Panc1 (cell line): ENCODE measurements at regions not wholly inside any gene's neighbourhood (a gene's known extent, or its start where the extent isn't known, plus 50 kb on each side); places are given as distances from the start of the nearest gene placed in this dataset.

ENCODE experiments used
- ATAC-seq: fragments of 200-7000 bp; cut with Tn5 transposase; 2 replicates; pipeline ENCODE4 v1.9.1; 2020; ENCODE audit warnings: mild to moderate bottlenecking, moderate library complexity
- BruUV-seq: library from RNA; stranded (reverse); fragments of 400-500 nt; replicated peaks from 2 replicates; lab custom pipeline; 2021; lab: Mats Ljungman, UMichigan
- CTCF ChIA-PET: fragments of 300-600 bp; sonication (Branson Sonifier 250); formaldehyde crosslinking; loops from one replicate; lab custom pipeline; 2022; ENCODE audit warnings: antibody characterized with exemption; lab: Charles Lee
- POLR2A ChIA-PET: fragments of 300-600 bp; sonication (Branson Sonifier 250); formaldehyde crosslinking; loops from one replicate; lab custom pipeline; 2022; ENCODE audit warnings: antibody characterized with exemption; lab: Charles Lee
- DNase-seq: peaks from one replicate; pipeline ENCODE4 v3.0.0-alpha.2; 2010; ENCODE audit warnings: low read depth, low spot score
- H3K27ac ChIP-seq: 2 replicates; pipeline ENCODE4 v1.5.1; 2011; ENCODE audit warnings: mild to moderate bottlenecking, low read length, inconsistent platforms
- H3K27me3 ChIP-seq: fragments of 200-500 bp; sonication (Bioruptor generic); 2 replicates; pipeline ENCODE4 v1.6.0; 2014; ENCODE audit warnings: low read length, inconsistent platforms; ENCODE audit not compliant: control insufficient read depth, insufficient read depth
- H3K36me3 ChIP-seq: fragments of 200-500 bp; sonication (Bioruptor generic); 2 replicates; pipeline ENCODE4 v1.5.1; 2014; ENCODE audit warnings: inconsistent platforms, mild to moderate bottlenecking, low read length, moderate library complexity; ENCODE audit not compliant: control insufficient read depth, insufficient read depth
- H3K4me1 ChIP-seq: 2 replicates; pipeline ENCODE4 v1.5.1; 2011; ENCODE audit warnings: inconsistent platforms, mild to moderate bottlenecking, low read length, moderate library complexity; ENCODE audit not compliant: control insufficient read depth, insufficient read depth
- H3K4me3 ChIP-seq, 2 experiments: 2 replicates each; pipeline ENCODE4 v1.5.1; 2011 to 2012; ENCODE audit warnings: low read depth in 2 of 2, low read length in 2 of 2, mild to moderate bottlenecking in 2 of 2, inconsistent platforms in 1 of 2, moderate library complexity in 1 of 2
- H3K9me3 ChIP-seq: fragments of 200-500 bp; sonication (Bioruptor generic); 2 replicates; pipeline ENCODE4 v1.5.1; 2014; ENCODE audit warnings: low read depth, mild to moderate bottlenecking, inconsistent platforms, low read length, moderate library complexity; ENCODE audit not compliant: control insufficient read depth, insufficient read depth
- POLR2AphosphoS5 ChIP-seq: IDR thresholded peaks from 2 replicates; pipeline ENCODE4 v1.6.1; 2012; ENCODE audit warnings: mild to moderate bottlenecking, low read depth, low read length, moderate library complexity
- SIN3A ChIP-seq: IDR thresholded peaks from 2 replicates; pipeline ENCODE4 v1.6.1; 2012; ENCODE audit warnings: low read depth, mild to moderate bottlenecking, low read length, moderate library complexity, borderline replicate concordance; ENCODE audit not compliant: insufficient read depth
- TCF7L2 ChIP-seq: IDR thresholded peaks from 2 replicates; pipeline ENCODE4 v1.6.1; 2011; ENCODE audit warnings: mild to moderate bottlenecking, low read depth, low read length, inconsistent platforms
- in situ Hi-C: cut with HindIII; loops from 2 replicates; pipeline ENCODE4 v1.10.0; 2016; ENCODE audit warnings: low sequenced_read_pairs, low pct_unique_long_range_greater_than_20kb
- intact Hi-C: fragments of 100-400 bp; cut with micrococcal nuclease; formaldehyde crosslinking; loops from one replicate; pipeline ENCODE4 v1.10.0; 2022; ENCODE audit not compliant: unreplicated experiment
- TF ChIP-seq, protein P1 (sequence below): fragments of 450-650 bp; IDR thresholded peaks from 2 replicates; pipeline ENCODE4 v1.5.1; 2017; ENCODE audit warnings: mild to moderate bottlenecking
- TF ChIP-seq, protein P2 (sequence below), 2 experiments: IDR thresholded peaks; 2 replicates each; pipeline ENCODE4 v1.6.1; 2011 to 2012; ENCODE audit warnings: low read depth in 2 of 2, control low read depth in 1 of 2, low read length in 1 of 2, mild to moderate bottlenecking in 1 of 2, moderate library complexity in 1 of 2; ENCODE audit not compliant: insufficient read depth in 1 of 2

DNA sequence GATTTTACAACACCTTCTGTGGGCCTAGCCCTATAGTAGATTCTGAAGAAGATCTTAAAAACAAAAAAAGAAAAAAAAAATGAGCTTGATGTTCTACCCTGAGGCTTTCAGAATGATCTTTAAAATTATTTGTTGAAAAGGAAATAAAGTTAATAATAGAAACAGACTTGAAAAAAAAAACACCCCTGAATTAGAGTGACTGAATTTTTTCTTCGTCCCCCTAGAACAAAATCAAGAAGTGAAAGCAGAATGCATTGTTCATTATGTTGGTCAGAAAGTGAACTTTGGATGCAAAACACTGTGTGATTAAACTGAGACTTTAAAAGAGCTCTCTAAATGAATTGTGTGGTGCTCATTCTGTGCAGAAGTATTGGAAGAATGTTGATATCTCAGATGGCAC lies 1384.4 kb upstream of the PIK3C3 start:
- DNase-seq: no peak
- no peaks in the 10 kb centered on the region for H3K36me3 ChIP-seq
- BruUV-seq: no TSS peak
- POLR2A ChIA-PET: no interaction called here
- no peaks in the 10 kb centered on the region for H3K4me1 ChIP-seq
- H3K27ac ChIP-seq: no peak overlapping the region
- in situ Hi-C loops (no loop called here), intact Hi-C loops (no loop called here)
- no peaks in the 10 kb centered on the region for H3K9me3 ChIP-seq
- H3K4me3 ChIP-seq: no peak overlapping the region
- TF ChIP-seq POLR2AphosphoS5: no peak
- TF ChIP-seq, protein P1, sequence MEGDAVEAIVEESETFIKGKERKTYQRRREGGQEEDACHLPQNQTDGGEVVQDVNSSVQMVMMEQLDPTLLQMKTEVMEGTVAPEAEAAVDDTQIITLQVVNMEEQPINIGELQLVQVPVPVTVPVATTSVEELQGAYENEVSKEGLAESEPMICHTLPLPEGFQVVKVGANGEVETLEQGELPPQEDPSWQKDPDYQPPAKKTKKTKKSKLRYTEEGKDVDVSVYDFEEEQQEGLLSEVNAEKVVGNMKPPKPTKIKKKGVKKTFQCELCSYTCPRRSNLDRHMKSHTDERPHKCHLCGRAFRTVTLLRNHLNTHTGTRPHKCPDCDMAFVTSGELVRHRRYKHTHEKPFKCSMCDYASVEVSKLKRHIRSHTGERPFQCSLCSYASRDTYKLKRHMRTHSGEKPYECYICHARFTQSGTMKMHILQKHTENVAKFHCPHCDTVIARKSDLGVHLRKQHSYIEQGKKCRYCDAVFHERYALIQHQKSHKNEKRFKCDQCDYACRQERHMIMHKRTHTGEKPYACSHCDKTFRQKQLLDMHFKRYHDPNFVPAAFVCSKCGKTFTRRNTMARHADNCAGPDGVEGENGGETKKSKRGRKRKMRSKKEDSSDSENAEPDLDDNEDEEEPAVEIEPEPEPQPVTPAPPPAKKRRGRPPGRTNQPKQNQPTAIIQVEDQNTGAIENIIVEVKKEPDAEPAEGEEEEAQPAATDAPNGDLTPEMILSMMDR: no peak
- no peak for TF ChIP-seq TCF7L2
- TF ChIP-seq, protein P2, sequence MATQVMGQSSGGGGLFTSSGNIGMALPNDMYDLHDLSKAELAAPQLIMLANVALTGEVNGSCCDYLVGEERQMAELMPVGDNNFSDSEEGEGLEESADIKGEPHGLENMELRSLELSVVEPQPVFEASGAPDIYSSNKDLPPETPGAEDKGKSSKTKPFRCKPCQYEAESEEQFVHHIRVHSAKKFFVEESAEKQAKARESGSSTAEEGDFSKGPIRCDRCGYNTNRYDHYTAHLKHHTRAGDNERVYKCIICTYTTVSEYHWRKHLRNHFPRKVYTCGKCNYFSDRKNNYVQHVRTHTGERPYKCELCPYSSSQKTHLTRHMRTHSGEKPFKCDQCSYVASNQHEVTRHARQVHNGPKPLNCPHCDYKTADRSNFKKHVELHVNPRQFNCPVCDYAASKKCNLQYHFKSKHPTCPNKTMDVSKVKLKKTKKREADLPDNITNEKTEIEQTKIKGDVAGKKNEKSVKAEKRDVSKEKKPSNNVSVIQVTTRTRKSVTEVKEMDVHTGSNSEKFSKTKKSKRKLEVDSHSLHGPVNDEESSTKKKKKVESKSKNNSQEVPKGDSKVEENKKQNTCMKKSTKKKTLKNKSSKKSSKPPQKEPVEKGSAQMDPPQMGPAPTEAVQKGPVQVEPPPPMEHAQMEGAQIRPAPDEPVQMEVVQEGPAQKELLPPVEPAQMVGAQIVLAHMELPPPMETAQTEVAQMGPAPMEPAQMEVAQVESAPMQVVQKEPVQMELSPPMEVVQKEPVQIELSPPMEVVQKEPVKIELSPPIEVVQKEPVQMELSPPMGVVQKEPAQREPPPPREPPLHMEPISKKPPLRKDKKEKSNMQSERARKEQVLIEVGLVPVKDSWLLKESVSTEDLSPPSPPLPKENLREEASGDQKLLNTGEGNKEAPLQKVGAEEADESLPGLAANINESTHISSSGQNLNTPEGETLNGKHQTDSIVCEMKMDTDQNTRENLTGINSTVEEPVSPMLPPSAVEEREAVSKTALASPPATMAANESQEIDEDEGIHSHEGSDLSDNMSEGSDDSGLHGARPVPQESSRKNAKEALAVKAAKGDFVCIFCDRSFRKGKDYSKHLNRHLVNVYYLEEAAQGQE (IDR thresholded peaks at IDR 0.05; ENCODE audit: insufficient read depth in 1 of 2, low read depth in 2 of 2, low read length in 1 of 2): no peak
- no peak for TF ChIP-seq SIN3A
- no peaks in the 10 kb centered on the region for H3K27me3 ChIP-seq
- CTCF ChIA-PET: no interaction called here
- ATAC-seq: no peak

DNA sequence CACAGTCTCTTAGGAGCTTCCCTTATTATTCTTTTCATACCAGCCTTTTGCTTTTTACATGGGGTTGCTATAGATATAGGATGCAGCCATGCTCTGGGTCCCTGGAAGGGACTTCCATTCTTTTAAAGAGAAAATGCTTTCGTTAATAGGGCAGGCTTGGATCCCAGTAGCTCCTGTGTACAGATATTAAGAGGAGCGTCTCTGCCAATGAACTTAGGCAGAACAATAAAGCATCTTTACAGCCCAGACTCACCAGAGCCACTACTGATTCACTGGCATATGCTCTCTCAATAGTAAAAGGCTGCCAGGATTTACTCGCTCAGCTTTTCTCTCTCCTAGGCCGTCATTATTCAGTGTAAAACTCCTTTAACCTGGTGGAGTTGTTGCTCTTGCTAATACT lies 1385.4 kb upstream of the PIK3C3 start:
- DNase-seq (no peak), ATAC-seq (no peak)
- no peak for TF ChIP-seq POLR2AphosphoS5
- TF ChIP-seq, protein P2 (IDR thresholded peaks at IDR 0.05; ENCODE audit: insufficient read depth in 1 of 2, low read depth in 2 of 2, low read length in 1 of 2): no peak
- TF ChIP-seq, protein P1: no peak
- TF ChIP-seq SIN3A: no peak
- no peak for TF ChIP-seq TCF7L2
- Histone ChIP-seq H3K27ac (no peak overlapping the region), H3K36me3 (no peaks in the 10 kb centered on the region), H3K27me3 (no peaks in the 10 kb centered on the region), H3K4me3 (no peak overlapping the region), H3K9me3 (no peaks in the 10 kb centered on the region), H3K4me1 (no peaks in the 10 kb centered on the region)
- in situ Hi-C loops: no loop called here
- ChIA-PET POLR2A (no interaction called here), CTCF (no interaction called here)
- BruUV-seq: no TSS peak
- intact Hi-C loops: no loop called here
